ENCODE measurements at regions not wholly inside any gene's neighbourhood (a gene's known extent, or its start where the extent isn't known, plus 50 kb on each side); places are given as distances from the start of the nearest gene placed in this dataset.

DNA sequence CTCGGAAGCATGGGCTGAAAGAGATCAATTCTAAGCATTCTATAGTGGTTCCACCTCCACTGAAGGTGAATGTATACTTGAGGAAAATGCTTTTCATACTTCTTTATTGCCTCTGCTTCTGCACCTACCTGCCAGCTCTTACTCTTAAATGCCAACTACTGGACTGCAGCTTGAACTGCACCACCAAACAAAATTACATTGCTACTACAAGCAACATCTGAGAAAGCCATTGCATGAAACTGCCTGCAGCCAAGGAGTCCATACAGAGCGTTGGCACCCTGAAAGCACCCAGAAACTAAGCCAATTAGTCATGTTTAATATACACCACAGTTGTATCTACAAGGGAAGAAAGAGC lies 440.9 kb downstream of the BTBD3 start:
- Histone ChIP-seq H3K27ac (no peak overlapping the region), H3K4me3 (no peak overlapping the region)
- no peak for DNase-seq (ENCODE audit: low spot score)
- TF ChIP-seq, protein P1, sequence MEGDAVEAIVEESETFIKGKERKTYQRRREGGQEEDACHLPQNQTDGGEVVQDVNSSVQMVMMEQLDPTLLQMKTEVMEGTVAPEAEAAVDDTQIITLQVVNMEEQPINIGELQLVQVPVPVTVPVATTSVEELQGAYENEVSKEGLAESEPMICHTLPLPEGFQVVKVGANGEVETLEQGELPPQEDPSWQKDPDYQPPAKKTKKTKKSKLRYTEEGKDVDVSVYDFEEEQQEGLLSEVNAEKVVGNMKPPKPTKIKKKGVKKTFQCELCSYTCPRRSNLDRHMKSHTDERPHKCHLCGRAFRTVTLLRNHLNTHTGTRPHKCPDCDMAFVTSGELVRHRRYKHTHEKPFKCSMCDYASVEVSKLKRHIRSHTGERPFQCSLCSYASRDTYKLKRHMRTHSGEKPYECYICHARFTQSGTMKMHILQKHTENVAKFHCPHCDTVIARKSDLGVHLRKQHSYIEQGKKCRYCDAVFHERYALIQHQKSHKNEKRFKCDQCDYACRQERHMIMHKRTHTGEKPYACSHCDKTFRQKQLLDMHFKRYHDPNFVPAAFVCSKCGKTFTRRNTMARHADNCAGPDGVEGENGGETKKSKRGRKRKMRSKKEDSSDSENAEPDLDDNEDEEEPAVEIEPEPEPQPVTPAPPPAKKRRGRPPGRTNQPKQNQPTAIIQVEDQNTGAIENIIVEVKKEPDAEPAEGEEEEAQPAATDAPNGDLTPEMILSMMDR (IDR thresholded peaks at IDR 0.05), result no peak

DNA sequence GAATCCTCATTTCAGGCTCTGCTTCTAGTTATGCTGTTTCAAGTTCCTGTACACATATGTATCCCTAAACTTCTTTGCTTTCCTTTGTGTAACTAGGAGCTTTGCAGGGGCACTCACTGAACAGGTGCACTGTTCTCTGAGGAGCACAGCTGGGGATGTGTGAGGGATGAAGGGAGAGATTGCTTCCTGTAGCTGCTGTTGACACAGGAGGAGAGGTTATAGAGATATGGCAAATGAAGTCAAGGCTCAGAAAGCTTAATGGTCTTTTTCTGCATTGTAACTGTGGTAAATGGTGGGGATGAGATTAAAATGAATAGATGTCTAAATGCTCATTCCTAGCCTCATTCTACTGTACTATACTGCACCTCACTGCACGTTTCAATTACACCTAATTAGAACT lies 454.3 kb downstream of the BTBD3 start:
- TF ChIP-seq, protein P1 (IDR thresholded peaks at IDR 0.05), result no peak
- no peak overlapping the region for H3K4me3 ChIP-seq
- no peak for DNase-seq (ENCODE audit: low spot score)
- H3K27ac ChIP-seq, result no peak overlapping the region

DNA sequence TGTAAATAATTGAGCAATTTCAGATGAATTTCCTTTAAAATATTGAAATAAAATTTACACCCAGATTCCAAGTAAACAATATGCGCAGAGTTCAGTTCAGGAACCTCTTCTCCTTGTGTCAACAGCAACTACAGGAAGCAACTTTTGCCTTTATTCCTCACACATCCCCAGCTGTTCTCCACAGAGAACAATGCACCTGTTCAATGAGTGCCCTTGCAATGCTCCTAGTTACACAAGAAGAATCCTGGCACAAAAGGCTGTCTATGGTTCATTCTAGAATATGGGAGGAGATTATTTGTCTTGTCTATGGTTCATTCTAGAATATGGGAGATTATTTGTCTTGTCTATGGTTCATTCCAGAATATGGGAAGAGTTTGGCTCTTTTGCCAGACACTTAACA lies 454.9 kb downstream of the BTBD3 start:
- TF ChIP-seq, protein P1 (IDR thresholded peaks at IDR 0.05), result no peak
- H3K27ac ChIP-seq, result no peak overlapping the region
- H3K4me3 ChIP-seq, result no peak overlapping the region
- DNase-seq (ENCODE audit: low spot score), result no peak

DNA sequence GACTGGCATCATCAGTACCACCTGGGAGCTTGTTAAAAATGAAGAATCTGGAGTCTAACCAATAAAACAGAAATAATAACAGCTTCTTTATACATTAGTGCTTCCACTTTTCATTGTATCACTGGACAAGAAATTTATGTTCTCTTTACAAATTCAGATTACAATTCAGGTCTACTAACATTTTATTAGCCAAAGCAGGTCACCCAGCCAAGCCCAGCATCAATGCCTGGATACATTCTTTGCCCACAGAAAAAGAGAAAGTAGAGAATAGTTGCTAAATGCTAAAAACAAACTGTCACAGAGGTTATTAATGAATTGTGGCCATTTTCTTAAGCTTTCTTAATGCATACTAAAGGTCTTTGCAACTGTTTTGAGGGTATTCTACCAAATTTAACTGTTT lies 458.3 kb downstream of the BTBD3 start:
- Histone ChIP-seq H3K4me3 (no peak overlapping the region), H3K27ac (no peak overlapping the region)
- TF ChIP-seq, protein P1 (IDR thresholded peaks at IDR 0.05), result no peak
- no peak for DNase-seq (ENCODE audit: low spot score)

DNA sequence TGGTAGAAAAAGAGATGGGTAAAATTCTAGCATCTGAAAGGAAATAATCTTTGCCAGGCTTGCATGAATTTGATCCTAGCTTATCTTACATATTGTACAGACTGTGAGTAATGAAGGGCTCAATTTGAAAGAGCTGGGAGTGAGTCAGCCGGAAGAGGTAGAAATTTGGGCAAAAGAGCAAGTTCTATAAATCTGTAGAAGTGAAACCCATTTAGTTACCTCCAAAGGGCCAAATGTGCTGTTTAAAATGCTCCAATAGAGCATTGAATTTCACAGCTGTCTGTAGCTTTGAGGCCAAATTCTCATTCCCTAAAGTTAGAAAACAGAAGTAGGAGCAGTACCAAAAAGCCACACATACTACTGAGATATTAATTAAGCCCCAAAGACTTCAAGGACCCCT lies 466.1 kb downstream of the BTBD3 start:
- no peak overlapping the region for H3K4me3 ChIP-seq
- no peak for DNase-seq (ENCODE audit: low spot score)
- H3K27ac ChIP-seq, result no peak overlapping the region
- TF ChIP-seq, protein P1 (IDR thresholded peaks at IDR 0.05), result no peak

DNA sequence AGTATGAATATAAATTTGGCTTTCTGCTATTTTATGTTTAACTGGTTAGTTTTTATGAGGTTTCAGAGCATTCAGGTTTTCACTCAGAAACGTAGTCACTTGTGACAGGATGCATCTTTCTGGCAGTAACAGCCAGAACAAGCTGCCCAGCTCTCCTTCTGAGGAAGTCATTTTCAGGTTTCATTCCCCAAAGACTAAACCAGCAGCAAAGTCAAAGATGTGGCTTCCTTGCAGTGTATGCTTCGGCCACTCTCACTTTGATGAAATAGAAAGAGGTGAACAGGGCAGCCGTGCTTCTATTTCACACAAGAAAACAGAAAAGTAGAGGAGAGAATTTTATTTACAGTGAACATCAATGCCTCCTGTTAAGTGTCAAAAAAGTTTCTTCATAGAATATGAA lies 469.1 kb downstream of the BTBD3 start:
- TF ChIP-seq, protein P1 (IDR thresholded peaks at IDR 0.05), result no peak
- H3K4me3 ChIP-seq, result no peak overlapping the region
- no peak for DNase-seq (ENCODE audit: low spot score)
- H3K27ac ChIP-seq, result no peak overlapping the region

DNA sequence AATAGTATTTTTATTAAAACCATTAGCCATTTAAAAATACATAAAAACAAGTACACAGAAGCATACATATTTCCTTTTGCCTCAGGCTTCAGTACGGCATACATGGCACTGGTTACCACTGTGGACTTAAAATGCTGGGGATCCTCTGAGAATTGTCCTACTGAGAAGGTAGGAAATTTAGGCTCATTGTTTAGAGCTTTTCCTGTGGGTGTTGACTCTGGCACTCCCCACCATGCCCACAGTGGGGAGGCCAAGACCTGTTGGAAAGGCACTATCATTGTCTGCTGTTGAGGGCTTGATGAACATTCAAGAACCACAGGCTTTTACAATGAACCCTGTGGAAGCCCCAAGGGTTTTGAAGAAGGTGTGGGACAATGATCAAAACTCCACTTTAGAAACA lies 473.4 kb downstream of the BTBD3 start:
- Histone ChIP-seq H3K4me3 (no peak overlapping the region), H3K27ac (no peak overlapping the region)
- TF ChIP-seq, protein P1 (IDR thresholded peaks at IDR 0.05), result no peak
- no peak for DNase-seq (ENCODE audit: low spot score)
